ENCODE measurements at regions not wholly inside any gene's neighbourhood (a gene's known extent, or its start where the extent isn't known, plus 50 kb on each side); places are given as distances from the start of the nearest gene placed in this dataset.

DNA sequence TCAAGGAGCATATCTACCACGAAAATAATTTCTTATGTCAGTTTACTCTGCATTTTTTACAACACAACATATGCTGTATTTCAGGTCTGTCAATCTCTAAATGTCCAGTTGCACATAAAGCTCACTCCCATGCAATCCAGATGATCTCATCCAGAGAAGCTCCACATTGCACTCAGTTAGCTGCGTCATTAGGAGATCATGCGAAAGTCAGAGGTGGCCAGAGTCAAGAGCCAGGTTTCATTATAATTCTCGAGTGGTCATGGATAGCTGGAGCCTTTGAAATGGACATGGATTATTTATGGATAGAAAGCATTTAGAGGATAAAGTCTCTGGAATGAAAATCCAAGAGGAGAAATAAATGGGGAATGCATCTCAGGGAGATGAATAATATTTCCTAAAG lies 232.3 kb downstream of the GAS1 start:
- Histone ChIP-seq H3K27me3 (ENCODE audit: insufficient read depth in 3 of 3, low read length in 2 of 3) (no peaks in the 10 kb centered on the region), H3K36me3 (ENCODE audit: insufficient read depth in 1 of 2, low read depth in 1 of 2) (no peaks in the 10 kb centered on the region), H3K27ac (no peak overlapping the region), H3K9me3 (no peaks in the 10 kb centered on the region), H3K4me1 (no peaks in the 10 kb centered on the region), H3K4me3 (no peak overlapping the region)
- ATAC-seq (peak in 1 of 4 donors; percentile 48), DNase-seq (no peak)
- intact Hi-C loops (cut with DNase I) = no loop called here
- TF ChIP-seq, protein P1, sequence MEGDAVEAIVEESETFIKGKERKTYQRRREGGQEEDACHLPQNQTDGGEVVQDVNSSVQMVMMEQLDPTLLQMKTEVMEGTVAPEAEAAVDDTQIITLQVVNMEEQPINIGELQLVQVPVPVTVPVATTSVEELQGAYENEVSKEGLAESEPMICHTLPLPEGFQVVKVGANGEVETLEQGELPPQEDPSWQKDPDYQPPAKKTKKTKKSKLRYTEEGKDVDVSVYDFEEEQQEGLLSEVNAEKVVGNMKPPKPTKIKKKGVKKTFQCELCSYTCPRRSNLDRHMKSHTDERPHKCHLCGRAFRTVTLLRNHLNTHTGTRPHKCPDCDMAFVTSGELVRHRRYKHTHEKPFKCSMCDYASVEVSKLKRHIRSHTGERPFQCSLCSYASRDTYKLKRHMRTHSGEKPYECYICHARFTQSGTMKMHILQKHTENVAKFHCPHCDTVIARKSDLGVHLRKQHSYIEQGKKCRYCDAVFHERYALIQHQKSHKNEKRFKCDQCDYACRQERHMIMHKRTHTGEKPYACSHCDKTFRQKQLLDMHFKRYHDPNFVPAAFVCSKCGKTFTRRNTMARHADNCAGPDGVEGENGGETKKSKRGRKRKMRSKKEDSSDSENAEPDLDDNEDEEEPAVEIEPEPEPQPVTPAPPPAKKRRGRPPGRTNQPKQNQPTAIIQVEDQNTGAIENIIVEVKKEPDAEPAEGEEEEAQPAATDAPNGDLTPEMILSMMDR (IDR thresholded peaks at IDR 0.05) = no peak
- 37 to 63% (median 48%) methylated on average over 4 of the region's 4 CpGs for WGBS, 3 donors

DNA sequence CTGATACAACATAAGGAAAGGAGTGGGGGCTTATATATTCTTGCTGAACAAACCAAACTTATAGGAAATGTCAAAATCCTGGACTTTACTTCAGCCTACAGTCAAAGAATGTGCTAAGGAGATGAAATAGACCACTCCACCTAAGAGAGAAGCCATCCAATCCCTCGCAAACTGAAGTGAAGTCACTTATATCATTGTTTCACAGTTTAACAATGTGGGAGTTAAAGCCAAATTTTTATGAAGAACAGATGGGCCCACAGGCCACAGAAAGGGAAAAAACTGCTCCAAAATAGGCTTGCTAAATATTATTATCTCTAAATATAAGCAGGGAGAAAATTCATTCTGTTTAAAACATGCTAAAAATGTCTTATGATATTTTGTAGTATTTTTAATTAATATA lies 233.3 kb downstream of the GAS1 start:
- ATAC-seq = no peak
- H3K36me3 ChIP-seq (ENCODE audit: insufficient read depth in 1 of 2, low read depth in 1 of 2) = no peaks in the 10 kb centered on the region
- no peak overlapping the region for H3K4me3 ChIP-seq
- intact Hi-C loops (cut with DNase I) = no loop called here
- no peaks in the 10 kb centered on the region for H3K27me3 ChIP-seq (ENCODE audit: insufficient read depth in 3 of 3, low read length in 2 of 3)
- WGBS, 3 donors = 12 to 67% (median 40%) methylated on average over 1 of the region's 1 CpG
- DNase-seq = no peak
- TF ChIP-seq, protein P1 (IDR thresholded peaks at IDR 0.05) = no peak
- no peak overlapping the region for H3K27ac ChIP-seq
- no peaks in the 10 kb centered on the region for H3K9me3 ChIP-seq
- no peaks in the 10 kb centered on the region for H3K4me1 ChIP-seq

DNA sequence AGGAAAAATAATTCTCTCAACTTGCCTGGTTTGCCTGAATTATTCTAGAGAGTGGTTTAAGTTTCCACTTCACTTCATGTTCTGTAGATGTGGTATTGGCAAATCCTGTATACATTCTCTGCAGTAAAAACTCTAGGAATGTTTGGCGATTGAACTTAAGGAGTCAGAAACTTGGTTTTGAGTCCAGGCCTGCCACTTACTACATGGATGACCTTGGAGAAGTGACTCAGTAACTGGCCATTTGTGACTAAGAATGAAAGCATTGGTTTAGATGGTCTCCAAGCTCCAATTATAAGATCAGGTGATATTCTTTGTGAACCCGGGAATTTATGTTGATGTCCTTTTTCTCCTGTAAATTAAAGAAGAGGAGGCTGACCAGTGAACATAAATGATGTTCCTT lies 233.8 kb downstream of the GAS1 start:
- H3K36me3 ChIP-seq (ENCODE audit: insufficient read depth in 1 of 2, low read depth in 1 of 2) = no peaks in the 10 kb centered on the region
- no peaks in the 10 kb centered on the region for H3K9me3 ChIP-seq
- H3K27ac ChIP-seq = no peak overlapping the region
- no peaks in the 10 kb centered on the region for H3K27me3 ChIP-seq (ENCODE audit: insufficient read depth in 3 of 3, low read length in 2 of 3)
- H3K4me1 ChIP-seq = no peaks in the 10 kb centered on the region
- ATAC-seq (no peak), DNase-seq (no peak)
- intact Hi-C loops (cut with DNase I) = no loop called here
- no peak overlapping the region for H3K4me3 ChIP-seq
- 89 to 94% (median 90%) methylated on average over 2 of the region's 2 CpGs for WGBS, 3 donors
- TF ChIP-seq, protein P1 (IDR thresholded peaks at IDR 0.05) = no peak

DNA sequence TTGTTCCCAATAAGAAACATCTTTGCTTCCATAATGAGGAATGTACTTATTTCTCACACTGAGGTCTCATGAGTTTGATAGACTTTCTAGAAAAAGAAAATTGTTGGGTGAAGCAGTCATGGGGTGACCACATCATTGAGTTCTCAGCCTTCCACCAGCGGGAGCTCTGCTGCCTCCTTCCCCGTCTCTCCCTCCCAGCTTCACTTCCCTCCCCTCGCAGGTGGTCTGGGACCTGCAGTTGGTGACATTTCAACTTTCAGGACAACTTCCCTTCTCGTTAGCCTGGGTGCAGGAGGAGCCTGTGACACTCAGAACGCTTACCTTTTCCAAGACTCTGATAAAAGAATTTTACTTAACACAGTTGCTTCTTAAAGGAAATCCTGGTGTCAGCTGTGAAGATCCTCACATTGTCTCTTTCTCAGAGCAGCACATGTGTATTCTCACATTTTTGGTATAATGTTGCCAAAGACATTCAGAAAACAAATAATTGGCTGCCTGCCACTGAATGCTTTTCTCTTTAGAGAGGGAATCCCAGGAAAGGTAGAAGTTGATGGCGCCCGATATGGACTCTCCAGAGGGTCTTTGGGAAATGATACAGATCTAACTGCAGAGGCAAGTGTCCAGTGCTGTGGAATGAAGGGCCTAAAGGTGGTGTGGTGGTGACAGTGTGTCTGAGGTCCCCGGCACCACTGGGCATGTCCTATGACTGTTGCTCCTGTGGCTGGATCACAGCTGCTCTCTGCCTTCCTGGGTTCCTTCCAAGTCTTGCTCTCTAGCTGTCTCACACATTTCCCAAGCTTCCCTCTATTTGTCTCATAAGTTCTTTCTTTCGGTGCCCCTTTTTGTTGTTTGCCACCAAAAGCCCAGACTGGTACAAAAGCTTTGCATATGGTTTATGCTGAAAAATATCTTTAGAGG lies 238.1 kb downstream of the GAS1 start:
- no peak overlapping the region for H3K27ac ChIP-seq
- no peak for ATAC-seq

More for the DNA sequence above, 238.1 kb downstream of the GAS1 start:
- no peaks in the 10 kb centered on the region for H3K4me1 ChIP-seq
- no peak for DNase-seq
- no peak overlapping the region for H3K4me3 ChIP-seq
- H3K36me3 ChIP-seq (ENCODE audit: insufficient read depth in 1 of 2, low read depth in 1 of 2) = no peaks in the 10 kb centered on the region
- no peaks in the 10 kb centered on the region for H3K9me3 ChIP-seq
- 60 to 74% (median 69%) methylated on average over 9 of the region's 9 CpGs for WGBS, 3 donors
- intact Hi-C loops (cut with DNase I) = no loop called here
- TF ChIP-seq, protein P1 (IDR thresholded peaks at IDR 0.05) = no peak
- H3K27me3 ChIP-seq (ENCODE audit: insufficient read depth in 3 of 3, low read length in 2 of 3) = no peaks in the 10 kb centered on the region
